IMR-90 (cell line): ENCODE measurements at regions not wholly inside any gene's neighbourhood (a gene's known extent, or its start where the extent isn't known, plus 50 kb on each side); places are given as distances from the start of the nearest gene placed in this dataset.
A peak's percentile ranks its signal among the peaks of the same experiment; 100 is the strongest.

Source experiments
- ATAC-seq: fragments of 200-7000 bp; cut with Tn5 transposase; 2 replicates; pipeline ENCODE4 v1.9.1; 2020; ENCODE audit warnings: low read depth, mild to moderate bottlenecking, moderate library complexity
- BruUV-seq: library from RNA; stranded (reverse); fragments of 400-500 nt; replicated peaks from 2 replicates; lab custom pipeline; 2021; lab: Mats Ljungman, UMichigan
- CTCF ChIA-PET: fragments of 300-600 bp; formaldehyde crosslinking; extraction: SDS; loops from one replicate; lab custom pipeline; 2021; ENCODE audit warnings: antibody characterized with exemption; lab: Yijun Ruan, JAX
- POLR2A ChIA-PET: fragments of 300-600 bp; sonication (Branson Sonifier 250); formaldehyde crosslinking; loops from one replicate; lab custom pipeline; 2022; ENCODE audit warnings: antibody characterized with exemption; ENCODE audit not compliant: unreplicated experiment; lab: Charles Lee
- DNase-seq: peaks from one replicate; pipeline ENCODE4 v3.0.0; 2013
- H2AFZ ChIP-seq: replicated peaks from 2 replicates; pipeline ENCODE3; 2013; ENCODE audit warnings: low read length, mild to moderate bottlenecking; ENCODE audit not compliant: poor library complexity
- H2AK5ac ChIP-seq: 2 replicates; pipeline ENCODE4 v1.6.1; 2013; ENCODE audit warnings: low read depth, low read length, inconsistent platforms
- H2AK9ac ChIP-seq: replicated peaks from 2 replicates; pipeline ENCODE3; 2013; ENCODE audit warnings: mild to moderate bottlenecking, low read depth, low read length, moderate library complexity; ENCODE audit not compliant: poor library complexity
- H2BK120ac ChIP-seq: 2 replicates; pipeline ENCODE4 v1.6.1; 2013; ENCODE audit warnings: low read depth, low read length, inconsistent platforms
- H2BK15ac ChIP-seq: 3 replicates; pipeline ENCODE4 v1.6.1; 2013; ENCODE audit warnings: low read depth, low read length, inconsistent platforms
- H2BK20ac ChIP-seq: 2 replicates; pipeline ENCODE4 v1.6.1; 2013; ENCODE audit warnings: low read depth, mild to moderate bottlenecking, inconsistent platforms, low read length, moderate library complexity
- H2BK5ac ChIP-seq: 2 replicates; pipeline ENCODE4 v1.6.1; 2013; ENCODE audit warnings: mild to moderate bottlenecking, low read depth, low read length, inconsistent platforms; ENCODE audit not compliant: poor library complexity, severe bottlenecking
- H3K14ac ChIP-seq: replicated peaks from 2 replicates; pipeline ENCODE4 v1.6.1; 2013; ENCODE audit warnings: low read depth, low read length, inconsistent platforms
- H3K18ac ChIP-seq: 2 replicates; pipeline ENCODE4 v1.6.1; 2013; ENCODE audit warnings: low read depth, low read length, control low read depth
- H3K23ac ChIP-seq: 2 replicates; pipeline ENCODE4 v1.6.1; 2013; ENCODE audit warnings: low read depth, low read length, inconsistent platforms
- H3K27ac ChIP-seq: 2 replicates; pipeline ENCODE4 v1.5.1; 2013; ENCODE audit warnings: mild to moderate bottlenecking, control low read depth, low read length; ENCODE audit not compliant: insufficient read depth
- H3K27me3 ChIP-seq: 2 replicates; pipeline ENCODE4 v1.6.1; 2013; ENCODE audit warnings: low read length; ENCODE audit not compliant: control insufficient read depth, insufficient read depth
- H3K36me3 ChIP-seq: 2 replicates; pipeline ENCODE4 v1.6.1; 2013; ENCODE audit warnings: low read length, mixed read lengths; ENCODE audit not compliant: control insufficient read depth, insufficient read depth
- H3K4ac ChIP-seq: 2 replicates; pipeline ENCODE4 v1.6.1; 2013; ENCODE audit warnings: low read depth, low read length, inconsistent platforms
- H3K4me1 ChIP-seq: 2 replicates; pipeline ENCODE4 v1.6.1; 2013; ENCODE audit warnings: low read length, mixed read lengths; ENCODE audit not compliant: control insufficient read depth, insufficient read depth
- H3K4me2 ChIP-seq: 2 replicates; pipeline ENCODE4 v1.6.1; 2013; ENCODE audit warnings: low read depth, mild to moderate bottlenecking, control low read depth, low read length, moderate library complexity
- H3K4me3 ChIP-seq: 2 replicates; pipeline ENCODE4 v1.5.1; 2013; ENCODE audit warnings: low read depth, mild to moderate bottlenecking, control low read depth, low read length, moderate library complexity; ENCODE audit not compliant: insufficient read depth
- H3K56ac ChIP-seq: 2 replicates; pipeline ENCODE4 v1.6.1; 2013; ENCODE audit warnings: low read length, inconsistent platforms; ENCODE audit not compliant: insufficient read depth; ENCODE audit errors: extremely low read depth
- H3K79me1 ChIP-seq, 2 experiments: 2 replicates each; pipeline ENCODE4 v1.6.1; 2013; ENCODE audit warnings: low read length in 2 of 2, inconsistent platforms in 1 of 2, low read depth in 1 of 2
- H3K9ac ChIP-seq: 2 replicates; pipeline ENCODE4 v1.6.1; 2013; ENCODE audit warnings: low read depth, low read length, control low read depth
- H3K9me1 ChIP-seq: 2 replicates; pipeline ENCODE4 v1.6.1; 2013; ENCODE audit warnings: low read length, inconsistent platforms; ENCODE audit not compliant: insufficient read depth
- H3K9me3 ChIP-seq: 2 replicates; pipeline ENCODE4 v1.6.1; 2013; ENCODE audit warnings: low read length; ENCODE audit not compliant: control insufficient read depth, insufficient read depth
- H4K20me1 ChIP-seq: 2 replicates; pipeline ENCODE4 v1.6.1; 2013; ENCODE audit warnings: low read length, inconsistent platforms; ENCODE audit not compliant: insufficient read depth
- H4K5ac ChIP-seq: 2 replicates; pipeline ENCODE4 v1.6.1; 2013; ENCODE audit warnings: mild to moderate bottlenecking, low read depth, low read length, control low read depth
- H4K8ac ChIP-seq, 2 experiments: 2 replicates each; pipeline ENCODE4 v1.6.1; 2013; ENCODE audit warnings: low read depth in 2 of 2, low read length in 2 of 2, control low read depth in 1 of 2, inconsistent platforms in 1 of 2
- H4K91ac ChIP-seq: 2 replicates; pipeline ENCODE4 v1.6.1; 2013; ENCODE audit warnings: low read depth, low read length, inconsistent platforms; ENCODE audit not compliant: insufficient read depth
- MXI1 ChIP-seq: IDR thresholded peaks from 2 replicates; pipeline ENCODE4 v1.6.1; 2012; ENCODE audit warnings: low read depth, mild to moderate bottlenecking, low read length, moderate library complexity, borderline replicate concordance
- SMC3 ChIP-seq: fragments of 150-350 bp; IDR thresholded peaks from 2 replicates; pipeline ENCODE4 v1.6.1; 2016; ENCODE audit warnings: low read depth, mild to moderate bottlenecking, antibody characterized with exemption, low read length, moderate library complexity
- WGBS, 2 experiments: methylation state at CpG; one replicate each; pipeline versions ENCODE4 v1.1.5 to v1.1.7; 2013; ENCODE audit warnings: missing lambda C conversion rate in 2 of 2; ENCODE audit not compliant: insufficient read length in 1 of 2; ENCODE audit errors: extremely low coverage in 2 of 2; 5-methylcytosine and 5-hydroxymethylcytosine counted together
- dilution Hi-C: fragments of 300-500 bp; cut with HindIII; formaldehyde crosslinking; loops from one replicate; pipeline ENCODE4 v1.14.3; 2018; ENCODE audit warnings: low sequenced_read_pairs; ENCODE audit not compliant: unreplicated experiment
- in situ Hi-C: fragments of 300-500 bp; cut with MboI; formaldehyde crosslinking; loops from 3 replicates; pipeline ENCODE4 v1.14.3; 2019; ENCODE audit warnings: low sequenced_read_pairs, inconsistent platforms, mixed read lengths
- intact Hi-C: fragments of 100-400 bp; cut with micrococcal nuclease; formaldehyde crosslinking; loops from 2 replicates; pipeline ENCODE4 v1.10.0; 2022

GRCh38 chr5:96079962-96080361, 118.3 kb upstream of the ELL2 start:
- no peak for TF ChIP-seq SMC3
- no peak for TF ChIP-seq MXI1
- no peak overlapping the region for H3K4me3 ChIP-seq
- H2AFZ ChIP-seq, result no peak overlapping the region
- no peak overlapping the region for H4K5ac ChIP-seq
- H3K18ac ChIP-seq, result no peak overlapping the region
- H2BK20ac ChIP-seq, result peak overlapping the region; percentile 46; the same call in 1 of the 2 replicates
- H2AK5ac ChIP-seq, result no peak overlapping the region
- H4K91ac ChIP-seq, result no peak overlapping the region
- H2BK120ac ChIP-seq, result no peak overlapping the region; the same call in 1 of the 2 replicates
- ChIA-PET POLR2A (no interaction called here), CTCF (no interaction called here)
- BruUV-seq, result no TSS peak
- no peak overlapping the region for H3K14ac ChIP-seq
- no CpG with 5 or more reads among the region's 2 CpGs for WGBS, 2 experiments
- no peak overlapping the region; the same call in 2 of the 3 replicates for H2BK15ac ChIP-seq
- no peak for DNase-seq
- in situ Hi-C loops, result no loop called here
- no peaks in the 10 kb centered on the region for H4K20me1 ChIP-seq
- H2BK5ac ChIP-seq, result peak overlapping the region; percentile 76
- no peak overlapping the region; a peak in 1 of 4 replicates for H4K8ac ChIP-seq
- peaks cover 0 to 4% of the 10 kb centered on the region in 2 experiments; a peak in 2 of 4 replicates for H3K79me1 ChIP-seq
- no peak overlapping the region for H3K27ac ChIP-seq
- peaks cover 14% of the 10 kb centered on the region; the same call in 1 of the 2 replicates for H3K4me1 ChIP-seq
- no peaks in the 10 kb centered on the region for H3K9me3 ChIP-seq
- H3K4me2 ChIP-seq, result no peak overlapping the region
- no peak overlapping the region for H3K9ac ChIP-seq
- H3K27me3 ChIP-seq, result no peaks in the 10 kb centered on the region
- H3K36me3 ChIP-seq, result no peaks in the 10 kb centered on the region
- H3K4ac ChIP-seq, result no peak overlapping the region
- dilution Hi-C loops, result no loop called here
- H2AK9ac ChIP-seq, result no peak overlapping the region
- H3K56ac ChIP-seq, result no peak overlapping the region
- H3K23ac ChIP-seq, result no peak overlapping the region
- intact Hi-C loops, result no loop called here
- H3K9me1 ChIP-seq, result peaks cover 12% of the 10 kb centered on the region
- ATAC-seq, result no peak
